ENCODE measurements at regions not wholly inside any gene's neighbourhood (a gene's known extent, or its start where the extent isn't known, plus 50 kb on each side); places are given as distances from the start of the nearest gene placed in this dataset.

GRCh38 chr10:33448421-33449140 is 114.1 kb upstream of the NRP1 start:
- dilution Hi-C loops (cut with MboI; ENCODE audit: extremely low pct_ligation_motif_present, low sequenced_read_pairs): no loop called here
- no peak for FAIRE-seq
- no peaks in the 10 kb centered on the region for H4K20me1 ChIP-seq (ENCODE audit: control insufficient read depth, extremely low read depth, insufficient read depth, low read length)

GRCh38 chr10:33441561-33441960 is 107.1 kb upstream of the NRP1 start:
- dilution Hi-C loops (cut with MboI; ENCODE audit: extremely low pct_ligation_motif_present, low sequenced_read_pairs): no loop called here
- Histone ChIP-seq H3K36me3 (ENCODE audit: control insufficient read depth in 2 of 2, extremely low read depth in 1 of 2, insufficient read depth in 2 of 2, low read length in 2 of 2) (no peaks in the 10 kb centered on the region), H3K27me3 (ENCODE audit: control insufficient read depth, extremely low read depth, insufficient read depth, low read length) (no peaks in the 10 kb centered on the region), H3K4me3 (ENCODE audit: control insufficient read depth in 2 of 3, extremely low read depth in 1 of 3, insufficient read depth in 2 of 3, low read depth in 1 of 3, low read length in 3 of 3) (no peak overlapping the region), H3K9me1 (ENCODE audit: control insufficient read depth, extremely low read depth, insufficient read depth, low read length) (no peaks in the 10 kb centered on the region), H3K9me3 (ENCODE audit: control insufficient read depth, low read depth, low read length) (no peaks in the 10 kb centered on the region), H3K9ac (ENCODE audit: control insufficient read depth, extremely low read depth, insufficient read depth, low read length) (no peak overlapping the region), H4K20me1 (ENCODE audit: control insufficient read depth, extremely low read depth, insufficient read depth, low read length) (no peaks in the 10 kb centered on the region), H3K27ac (ENCODE audit: control insufficient read depth, insufficient read depth, low read length) (no peak overlapping the region), H2AFZ (ENCODE audit: control insufficient read depth, low read length) (no peak overlapping the region), H3K79me2 (ENCODE audit: control insufficient read depth, insufficient read depth, low read length) (no peaks in the 10 kb centered on the region), H3K4me1 (ENCODE audit: control insufficient read depth, extremely low read depth, insufficient read depth, low read length) (no peaks in the 10 kb centered on the region), H3K4me2 (ENCODE audit: control insufficient read depth, extremely low read depth, insufficient read depth, low read depth, low read length) (no peak overlapping the region)
- DNase-seq (ENCODE audit: low read depth, low spot score): no peak
- no peak for FAIRE-seq
- TF ChIP-seq EZH2 (IDR thresholded peaks at IDR 0.05; ENCODE audit: low read length): no peak
- no peak for TF ChIP-seq CTCF (optimal IDR thresholded peaks at IDR 0.05 in 1 of 3, IDR thresholded peaks at IDR 0.05 in 1 of 3, conservative IDR thresholded peaks at IDR 0.05 in 1 of 3; ENCODE audit: extremely low read depth in 1 of 3, insufficient read depth in 2 of 3, low read length in 3 of 3)

More at GRCh38 chr10:33448421-33449140, 114.1 kb upstream of the NRP1 start:
- no peak overlapping the region for H3K4me2 ChIP-seq (ENCODE audit: control insufficient read depth, extremely low read depth, insufficient read depth, low read depth, low read length)
- no peak overlapping the region for H3K27ac ChIP-seq (ENCODE audit: control insufficient read depth, insufficient read depth, low read length)
- no peak overlapping the region for H3K9ac ChIP-seq (ENCODE audit: control insufficient read depth, extremely low read depth, insufficient read depth, low read length)
- no peaks in the 10 kb centered on the region for H3K4me1 ChIP-seq (ENCODE audit: control insufficient read depth, extremely low read depth, insufficient read depth, low read length)
- no peak for DNase-seq (ENCODE audit: low read depth, low spot score)
- no peaks in the 10 kb centered on the region for H3K27me3 ChIP-seq (ENCODE audit: control insufficient read depth, extremely low read depth, insufficient read depth, low read length)
- H3K9me3 ChIP-seq (ENCODE audit: control insufficient read depth, low read depth, low read length): no peaks in the 10 kb centered on the region
- TF ChIP-seq CTCF (optimal IDR thresholded peaks at IDR 0.05 in 1 of 3, IDR thresholded peaks at IDR 0.05 in 1 of 3, conservative IDR thresholded peaks at IDR 0.05 in 1 of 3; ENCODE audit: extremely low read depth in 1 of 3, insufficient read depth in 2 of 3, low read length in 3 of 3) (no peak), EZH2 (IDR thresholded peaks at IDR 0.05; ENCODE audit: low read length) (no peak)
- H3K9me1 ChIP-seq (ENCODE audit: control insufficient read depth, extremely low read depth, insufficient read depth, low read length): no peaks in the 10 kb centered on the region
- H3K4me3 ChIP-seq (ENCODE audit: control insufficient read depth in 2 of 3, extremely low read depth in 1 of 3, insufficient read depth in 2 of 3, low read depth in 1 of 3, low read length in 3 of 3): no peak overlapping the region
- H2AFZ ChIP-seq (ENCODE audit: control insufficient read depth, low read length): no peak overlapping the region
- no peaks in the 10 kb centered on the region for H3K79me2 ChIP-seq (ENCODE audit: control insufficient read depth, insufficient read depth, low read length)
- no peaks in the 10 kb centered on the region for H3K36me3 ChIP-seq (ENCODE audit: control insufficient read depth in 2 of 2, extremely low read depth in 1 of 2, insufficient read depth in 2 of 2, low read length in 2 of 2)

Data from keratinocyte (primary cell).